GM12878 (cell line): ENCODE measurements at regions not wholly inside any gene's neighbourhood (a gene's known extent, or its start where the extent isn't known, plus 50 kb on each side); places are given as distances from the start of the nearest gene placed in this dataset.

ENCODE experiments used
- ATAC-seq: fragments of 200-7000 bp; cut with Tn5 transposase; 3 replicates; pipeline ENCODE4 v1.9.1; 2020; ENCODE audit warnings: mild to moderate bottlenecking, moderate library complexity
- BruUV-seq: library from RNA; stranded (reverse); fragments of 400-500 nt; replicated peaks from 2 replicates; lab custom pipeline; 2021; lab: Mats Ljungman, UMichigan
- CTCF ChIA-PET: fragments of 300-600 bp; sonication (Branson Sonifier 250); formaldehyde crosslinking; extraction: SDS; loops from one replicate; lab custom pipeline; 2021; ENCODE audit warnings: inconsistent platforms; lab: Yijun Ruan, JAX
- POLR2A ChIA-PET: fragments of 350-600 bp; formaldehyde crosslinking; extraction: SDS; loops from one replicate; lab custom pipeline; 2021; ENCODE audit warnings: inconsistent platforms; lab: Charles Lee
- RAD21 ChIA-PET: fragments of 300-600 bp; sonication (Branson Sonifier 250); formaldehyde crosslinking; loops from one replicate; lab custom pipeline; 2023; ENCODE audit warnings: antibody characterized with exemption; ENCODE audit not compliant: unreplicated experiment; lab: Charles Lee
- SMC1A ChIA-PET: fragments of 300-600 bp; sonication (Branson Sonifier 250); formaldehyde crosslinking; loops from one replicate; lab custom pipeline; 2023; ENCODE audit not compliant: unreplicated experiment, uncharacterized antibody; lab: Charles Lee
- DNase-seq: peaks from one replicate; pipeline ENCODE4 v3.0.0-alpha.2; 2011; ENCODE audit warnings: low read depth, low spot score
- FAIRE-seq: peaks from 3 replicates; lab custom pipeline; 2011; peaks lifted over from hg19 to GRCh38; lab: Jason Lieb, UNC
- H2AFZ ChIP-seq: 2 replicates; pipeline ENCODE4 v1.6.0; 2011; ENCODE audit warnings: low read depth, low read length, control low read depth; ENCODE audit not compliant: control insufficient read depth
- H3K27ac ChIP-seq: 2 replicates; pipeline ENCODE4 v1.5.1; 2011; ENCODE audit warnings: control low read depth; ENCODE audit not compliant: control insufficient read depth, insufficient read depth
- H3K27me3 ChIP-seq, 2 experiments: replicated peaks in 1 of 2; 2 replicates each; pipeline versions ENCODE4 v1.6.0 to v1.6.1; 2011; ENCODE audit warnings: low read length in 1 of 2; ENCODE audit not compliant: control insufficient read depth in 2 of 2, insufficient read depth in 2 of 2
- H3K36me3 ChIP-seq, 2 experiments: 2 replicates each; pipeline ENCODE4 v1.5.1; 2011; ENCODE audit warnings: low read length in 1 of 2; ENCODE audit not compliant: control insufficient read depth in 2 of 2, insufficient read depth in 2 of 2
- H3K4me1 ChIP-seq: 2 replicates; pipeline ENCODE4 v1.6.1; 2011; ENCODE audit warnings: mild to moderate bottlenecking, low read length, moderate library complexity, mixed read lengths; ENCODE audit not compliant: control insufficient read depth, insufficient read depth
- H3K4me2 ChIP-seq: 2 replicates; pipeline ENCODE4 v1.6.0; 2011; ENCODE audit warnings: control low read depth; ENCODE audit not compliant: control insufficient read depth, insufficient read depth
- H3K4me3 ChIP-seq: fragments of 200-600 bp; sonication (generic); 2 replicates; pipeline ENCODE4 v1.5.1; 2016
- H3K79me2 ChIP-seq: 2 replicates; pipeline ENCODE4 v1.6.0; 2011; ENCODE audit warnings: low read length; ENCODE audit not compliant: control insufficient read depth, insufficient read depth
- H3K9ac ChIP-seq: 2 replicates; pipeline ENCODE4 v1.8.0; 2011; ENCODE audit warnings: low read length, control low read depth, mixed read lengths; ENCODE audit not compliant: control insufficient read depth, insufficient read depth
- H3K9me3 ChIP-seq: replicated peaks from 3 replicates; pipeline ENCODE4 v1.5.1; 2011; ENCODE audit warnings: mild to moderate bottlenecking, low read length; ENCODE audit not compliant: control insufficient read depth, insufficient read depth
- H4K20me1 ChIP-seq: 2 replicates; pipeline ENCODE4 v1.6.0; 2011; ENCODE audit not compliant: control insufficient read depth, insufficient read depth
- BHLHE40 ChIP-seq, 2 experiments: fragments of 450-650 bp in 1 of 2; IDR thresholded peaks; 2 replicates each; pipeline ENCODE4 v1.6.1; 2011 to 2017; ENCODE audit warnings: low read depth in 2 of 2, borderline replicate concordance in 1 of 2, improper control_type of control experiment in 1 of 2, low read length in 1 of 2, mild to moderate bottlenecking in 1 of 2
- CBX3 ChIP-seq: fragments of 200-600 bp; sonication (generic); IDR thresholded peaks from 2 replicates; pipeline ENCODE4 v1.6.1; 2016; ENCODE audit warnings: low read depth, borderline replicate concordance
- CBX5 ChIP-seq: sonication (generic); IDR thresholded peaks from 2 replicates; pipeline ENCODE4 v1.6.1; 2016; ENCODE audit warnings: low read depth, moderate library complexity, mild to moderate bottlenecking, inconsistent platforms
- DPF2 ChIP-seq: fragments of 450-650 bp; IDR thresholded peaks from 2 replicates; pipeline ENCODE4 v1.6.1; 2017; ENCODE audit warnings: mild to moderate bottlenecking
- PAX8 ChIP-seq: fragments of 450-650 bp; IDR thresholded peaks from 2 replicates; pipeline ENCODE4 v1.6.1; 2017; ENCODE audit warnings: mild to moderate bottlenecking, moderate library complexity
- RCOR1 ChIP-seq: conservative IDR thresholded peaks from 2 replicates; pipeline ENCODE4 v1.6.1; 2012; ENCODE audit warnings: low read depth, low read length, improper control_type of control experiment
- RELB ChIP-seq: fragments of 450-650 bp; IDR thresholded peaks from 2 replicates; pipeline ENCODE4 v1.6.1; 2017; ENCODE audit warnings: low read depth, mild to moderate bottlenecking, moderate library complexity
- SIX5 ChIP-seq: IDR thresholded peaks from 2 replicates; pipeline ENCODE4 v1.6.1; 2011; ENCODE audit warnings: mild to moderate bottlenecking, low read depth, low read length, moderate library complexity; ENCODE audit not compliant: severe bottlenecking
- STAT1 ChIP-seq: fragments of 450-650 bp; conservative IDR thresholded peaks from 2 replicates; pipeline ENCODE4 v1.6.1; 2014; ENCODE audit warnings: antibody characterized with exemption, mild to moderate bottlenecking
- TBL1XR1 ChIP-seq: IDR thresholded peaks from 2 replicates; pipeline ENCODE4 v1.6.1; 2012; ENCODE audit warnings: low read depth, low read length, improper control_type of control experiment
- USF2 ChIP-seq: IDR thresholded peaks from 2 replicates; pipeline ENCODE4 v1.6.1; 2011; ENCODE audit warnings: low read depth, low read length, improper control_type of control experiment, borderline replicate concordance
- ZNF274 ChIP-seq: IDR thresholded peaks from one replicate; pipeline ENCODE4 v1.8.0; 2011; ENCODE audit not compliant: insufficient read length, insufficient read depth
- ZNF687 ChIP-seq: fragments of 450-650 bp; IDR thresholded peaks from 2 replicates; pipeline ENCODE4 v1.6.1; 2017; ENCODE audit warnings: mild to moderate bottlenecking, moderate library complexity
- WGBS: methylation state at CpG from one replicate; pipeline ENCODE4 v1.1.6; 2016; ENCODE audit warnings: low lambda C conversion rate; ENCODE audit not compliant: insufficient replicate concordance, insufficient coverage; ENCODE audit errors: missing lambda C conversion rate; 5-methylcytosine and 5-hydroxymethylcytosine counted together
- in situ Hi-C: fragments of 300-500 bp; cut with MboI; formaldehyde crosslinking; loops from 9 replicates; pipeline ENCODE4 v1.14.3; 2018; ENCODE audit warnings: mixed read lengths
- intact Hi-C: fragments of 100-400 bp; cut with micrococcal nuclease; formaldehyde crosslinking; loops from one replicate; pipeline ENCODE4 v1.14.2; 2022; ENCODE audit not compliant: unreplicated experiment

- WGBS: 0% methylated on average over 1 of the region's 1 CpG
- no peaks in the 10 kb centered on the region for H3K36me3 ChIP-seq
- no peaks in the 10 kb centered on the region for H4K20me1 ChIP-seq
- no peaks in the 10 kb centered on the region for H3K27me3 ChIP-seq
- no peaks in the 10 kb centered on the region for H3K79me2 ChIP-seq
- no TSS peak for BruUV-seq
- no peak overlapping the region for H3K9ac ChIP-seq
- H3K4me1 ChIP-seq: no peaks in the 10 kb centered on the region
- ATAC-seq (no peak), FAIRE-seq (no peak), DNase-seq (no peak)
- H3K4me3 ChIP-seq: no peak overlapping the region
- TF ChIP-seq CBX5 (no peak), TBL1XR1 (no peak), ZNF274 (no peak), USF2 (no peak), STAT1 (no peak)
- no peak overlapping the region for H2AFZ ChIP-seq
- RAD21 ChIA-PET: no interaction called here
- SMC1A ChIA-PET: no interaction called here
- H3K4me2 ChIP-seq: no peak overlapping the region
- POLR2A ChIA-PET: no interaction called here
- no peak overlapping the region for H3K27ac ChIP-seq
- intact Hi-C loops: no loop called here
- CTCF ChIA-PET: no interaction called here
- in situ Hi-C loops: no loop called here
- no peaks in the 10 kb centered on the region for H3K9me3 ChIP-seq
Observed at GRCh38 chr4:155120536-155120935, 87.9 kb upstream of the NPY2R start.

GRCh38 chr4:155122382-155122781 is 86.1 kb upstream of the NPY2R start:
- Histone ChIP-seq H3K36me3 (no peaks in the 10 kb centered on the region), H3K4me1 (no peaks in the 10 kb centered on the region), H3K79me2 (no peaks in the 10 kb centered on the region), H3K4me2 (no peak overlapping the region), H3K27ac (no peak overlapping the region), H3K27me3 (no peaks in the 10 kb centered on the region), H3K9me3 (no peaks in the 10 kb centered on the region), H3K4me3 (no peak overlapping the region), H2AFZ (no peak overlapping the region), H4K20me1 (no peaks in the 10 kb centered on the region), H3K9ac (no peak overlapping the region)
- WGBS: 20% methylated on average over 5 of the region's 5 CpGs
- in situ Hi-C loops: no loop called here
- ChIA-PET CTCF (interaction anchor here (0.6 to 0.7 kb wide), 3 partner anchors 13 to 173 kb away, joined by 3 read pairs; no protein-coding TSS in a partner anchor), RAD21 (no interaction called here), SMC1A (interaction anchor here (0.7 kb wide), 1 partner anchor 27 kb away, joined by 3 read pairs; no protein-coding TSS in a partner anchor), POLR2A (no interaction called here)
- no peak for FAIRE-seq
- intact Hi-C loops: no loop called here
- no peak for DNase-seq
- ATAC-seq: no peak
- no TSS peak for BruUV-seq
- TF ChIP-seq RELB (no peak), DPF2 (no peak), SIX5 (no peak), PAX8 (no peak), BHLHE40 (IDR thresholded peaks at IDR 0.05; ENCODE audit: borderline replicate concordance in 1 of 2, low read depth in 2 of 2, low read length in 1 of 2) (no peak), RCOR1 (no peak), ZNF687 (no peak), CBX3 (no peak)
